ENCODE measurements at regions not wholly inside any gene's neighbourhood (a gene's known extent, or its start where the extent isn't known, plus 50 kb on each side); places are given as distances from the start of the nearest gene placed in this dataset.
"Not testable (repeated sequence)": the region's sequence is repeated elsewhere in the genome, so short reads cannot be mapped to it uniquely, and the experiment has no call there.

- ATAC-seq, result not testable (repeated sequence)
Observed at GRCh38 chr4:188438391-188438824, 299.2 kb downstream of the TRIML1 start.

GRCh38 chr4:188439641-188440311, 300.5 kb downstream of the TRIML1 start:
- ATAC-seq, result peak; percentile 52

GRCh38 chr4:188444500-188444899, 305.3 kb downstream of the TRIML1 start:
- no peak for ATAC-seq

GRCh38 chr4:188448996-188449395, 309.8 kb downstream of the TRIML1 start:
- not testable (repeated sequence) for ATAC-seq

- ATAC-seq, result no peak
Observed at GRCh38 chr4:188450571-188450970, 311.3 kb downstream of the TRIML1 start.

- ATAC-seq, result no peak
Observed at GRCh38 chr4:188452097-188452496, 312.9 kb downstream of the TRIML1 start.

GRCh38 chr4:188454575-188454974, 315.3 kb downstream of the TRIML1 start:
- ATAC-seq, result no peak

GRCh38 chr4:188455062-188455752, 316.0 kb downstream of the TRIML1 start:
- ATAC-seq, result no peak

GRCh38 chr4:188459381-188459780, 320.1 kb downstream of the TRIML1 start:
- ATAC-seq, result no peak

GRCh38 chr4:188463909-188464308, 324.7 kb downstream of the TRIML1 start:
- ATAC-seq, result no peak

- ATAC-seq, result no peak
Observed at GRCh38 chr4:188466001-188466400, 326.8 kb downstream of the TRIML1 start.

- no peak for ATAC-seq
Observed at GRCh38 chr4:188484256-188484655, 345.0 kb downstream of the TRIML1 start.

- no peak for ATAC-seq
Observed at GRCh38 chr4:188485906-188486305, 346.7 kb downstream of the TRIML1 start.

GRCh38 chr4:188492886-188493285, 353.6 kb downstream of the TRIML1 start:
- no peak for ATAC-seq

- no peak for ATAC-seq
Observed at GRCh38 chr4:188495169-188495568, 355.9 kb downstream of the TRIML1 start.

GRCh38 chr4:188511431-188511830, 372.2 kb downstream of the TRIML1 start:
- ATAC-seq, result no peak

- no peak for ATAC-seq
Observed at GRCh38 chr4:188532751-188533150, 393.5 kb downstream of the TRIML1 start.

GRCh38 chr4:188534297-188534696, 395.1 kb downstream of the TRIML1 start:
- ATAC-seq, result no peak

GRCh38 chr4:188534917-188535316, 395.7 kb downstream of the TRIML1 start:
- no peak for ATAC-seq

GRCh38 chr4:188536826-188537225, 397.6 kb downstream of the TRIML1 start:
- ATAC-seq, result no peak

- no peak for ATAC-seq
Observed at GRCh38 chr4:188550296-188550695, 411.1 kb downstream of the TRIML1 start.

GRCh38 chr4:188551156-188551555, 411.9 kb downstream of the TRIML1 start:
- no peak for ATAC-seq

- ATAC-seq, result no peak
Observed at GRCh38 chr4:188552741-188553275, 413.6 kb downstream of the TRIML1 start.

GRCh38 chr4:188554413-188554812, 415.2 kb downstream of the TRIML1 start:
- no peak for ATAC-seq

Data from esophagus mucosa (tissue), 1 donor.